Memory B cell (primary cell): ENCODE measurements at regions not wholly inside any gene's neighbourhood (a gene's known extent, or its start where the extent isn't known, plus 50 kb on each side); places are given as distances from the start of the nearest gene placed in this dataset.

Source experiments
- ATAC-seq: fragments of 150-1000 bp; cut with Tn5 transposase; 2 replicates; pipeline ENCODE4 v1.10.0; 2021; ENCODE audit warnings: low read depth, mild to moderate bottlenecking, moderate library complexity
- DNase-seq, 2 donors: peaks; one replicate each; pipeline ENCODE4 v3.0.0; 2022; ENCODE audit warnings: low spot score in 2 of 2
- H3K27ac Mint-ChIP-seq: one replicate; pipeline ENCODE4 v1.8.0; 2022; ENCODE audit warnings: mild to moderate bottlenecking, moderate library complexity, mixed read lengths
- H3K27me3 Mint-ChIP-seq: one replicate; pipeline ENCODE4 v1.8.0; 2022; ENCODE audit warnings: mixed read lengths
- H3K36me3 Mint-ChIP-seq: one replicate; pipeline ENCODE4 v1.8.0; 2022; ENCODE audit warnings: mild to moderate bottlenecking, mixed read lengths
- H3K4me1 Mint-ChIP-seq: one replicate; pipeline ENCODE4 v1.8.0; 2022; ENCODE audit warnings: mixed read lengths
- H3K4me3 Mint-ChIP-seq: one replicate; pipeline ENCODE4 v1.8.0; 2022; ENCODE audit warnings: mild to moderate bottlenecking, moderate library complexity, mixed read lengths
- H3K9me3 Mint-ChIP-seq: one replicate; pipeline ENCODE4 v1.8.0; 2022; ENCODE audit warnings: mixed read lengths

GRCh38 chr10:130300608-130301020, 164.4 kb downstream of the GLRX3 start:
- peaks cover 7% of the 10 kb centered on the region for H3K4me1 Mint-ChIP-seq
- H3K27ac Mint-ChIP-seq: peak overlapping the region; percentile 90
- peak; percentile 56 for ATAC-seq
- no peaks in the 10 kb centered on the region for H3K36me3 Mint-ChIP-seq
- no peaks in the 10 kb centered on the region for H3K27me3 Mint-ChIP-seq
- peak overlapping the region; percentile 89 for H3K4me3 Mint-ChIP-seq
- peaks cover 9% of the 10 kb centered on the region for H3K9me3 Mint-ChIP-seq
- DNase-seq: no peak

GRCh38 chr10:130301021-130301892, 165.1 kb downstream of the GLRX3 start:
- Mint-ChIP-seq H3K27me3 (no peaks in the 10 kb centered on the region), H3K4me1 (peaks cover 7% of the 10 kb centered on the region), H3K27ac (peak overlapping the region; percentile 90), H3K4me3 (peak overlapping the region; percentile 89), H3K36me3 (no peaks in the 10 kb centered on the region), H3K9me3 (peaks cover 9% of the 10 kb centered on the region)
- ATAC-seq (peak; percentile 69), DNase-seq (peak; percentile 41 to 50)

- H3K4me3 Mint-ChIP-seq: no peak overlapping the region
- no peak overlapping the region for H3K27ac Mint-ChIP-seq
- H3K9me3 Mint-ChIP-seq: peaks cover 4% of the 10 kb centered on the region
- DNase-seq: no peak
- no peaks in the 10 kb centered on the region for H3K4me1 Mint-ChIP-seq
- H3K36me3 Mint-ChIP-seq: no peaks in the 10 kb centered on the region
- ATAC-seq: no peak
- peaks cover 3% of the 10 kb centered on the region for H3K27me3 Mint-ChIP-seq
Measured at GRCh38 chr10:130326954-130327353, 190.8 kb downstream of the GLRX3 start.

GRCh38 chr10:130329792-130330191, 193.6 kb downstream of the GLRX3 start:
- no peak for DNase-seq
- Mint-ChIP-seq H3K9me3 (no peaks in the 10 kb centered on the region), H3K36me3 (no peaks in the 10 kb centered on the region), H3K4me1 (no peaks in the 10 kb centered on the region), H3K4me3 (no peak overlapping the region), H3K27ac (no peak overlapping the region), H3K27me3 (peaks cover 3% of the 10 kb centered on the region)
- ATAC-seq: no peak

- Mint-ChIP-seq H3K36me3 (no peaks in the 10 kb centered on the region), H3K4me1 (no peaks in the 10 kb centered on the region), H3K4me3 (no peak overlapping the region), H3K9me3 (no peaks in the 10 kb centered on the region), H3K27ac (no peak overlapping the region), H3K27me3 (peaks cover 1% of the 10 kb centered on the region)
- DNase-seq: no peak
- ATAC-seq: no peak
Measured at GRCh38 chr10:130333185-130333584, 197.0 kb downstream of the GLRX3 start.

GRCh38 chr10:130335336-130335735, 199.1 kb downstream of the GLRX3 start:
- Mint-ChIP-seq H3K36me3 (no peaks in the 10 kb centered on the region), H3K27me3 (peaks cover 2% of the 10 kb centered on the region), H3K27ac (no peak overlapping the region), H3K4me1 (no peaks in the 10 kb centered on the region), H3K4me3 (no peak overlapping the region), H3K9me3 (no peaks in the 10 kb centered on the region)
- no peak for DNase-seq
- ATAC-seq: no peak

GRCh38 chr10:130336617-130337304, 200.6 kb downstream of the GLRX3 start:
- ATAC-seq: no peak
- H3K4me3 Mint-ChIP-seq: no peak overlapping the region
- no peaks in the 10 kb centered on the region for H3K9me3 Mint-ChIP-seq

GRCh38 chr10:130337305-130337640, 201.1 kb downstream of the GLRX3 start:
- H3K27me3 Mint-ChIP-seq: peaks cover 2% of the 10 kb centered on the region
- H3K4me1 Mint-ChIP-seq: no peaks in the 10 kb centered on the region
- H3K36me3 Mint-ChIP-seq: no peaks in the 10 kb centered on the region
- ATAC-seq (no peak), DNase-seq (no peak)
- no peak overlapping the region for H3K27ac Mint-ChIP-seq
- no peaks in the 10 kb centered on the region for H3K9me3 Mint-ChIP-seq
- H3K4me3 Mint-ChIP-seq: no peak overlapping the region

More at GRCh38 chr10:130336617-130337304, 200.6 kb downstream of the GLRX3 start:
- DNase-seq: no peak
- Mint-ChIP-seq H3K27ac (no peak overlapping the region), H3K27me3 (peaks cover 2% of the 10 kb centered on the region), H3K4me1 (no peaks in the 10 kb centered on the region), H3K36me3 (no peaks in the 10 kb centered on the region)

- Mint-ChIP-seq H3K27me3 (peaks cover 2% of the 10 kb centered on the region), H3K4me1 (no peaks in the 10 kb centered on the region), H3K36me3 (no peaks in the 10 kb centered on the region), H3K4me3 (no peak overlapping the region), H3K9me3 (no peaks in the 10 kb centered on the region), H3K27ac (no peak overlapping the region)
- DNase-seq (no peak), ATAC-seq (no peak)
Measured at GRCh38 chr10:130337696-130338635, 201.8 kb downstream of the GLRX3 start.

- Mint-ChIP-seq H3K4me1 (no peaks in the 10 kb centered on the region), H3K4me3 (no peak overlapping the region), H3K36me3 (no peaks in the 10 kb centered on the region), H3K27ac (no peak overlapping the region), H3K27me3 (peaks cover 3% of the 10 kb centered on the region), H3K9me3 (no peaks in the 10 kb centered on the region)
- DNase-seq (no peak), ATAC-seq (no peak)
Measured at GRCh38 chr10:130338636-130339024, 202.4 kb downstream of the GLRX3 start.

GRCh38 chr10:130339091-130339490, 202.9 kb downstream of the GLRX3 start:
- Mint-ChIP-seq H3K4me1 (no peaks in the 10 kb centered on the region), H3K4me3 (no peak overlapping the region), H3K9me3 (no peaks in the 10 kb centered on the region), H3K27ac (no peak overlapping the region), H3K27me3 (peaks cover 3% of the 10 kb centered on the region), H3K36me3 (no peaks in the 10 kb centered on the region)
- DNase-seq (no peak), ATAC-seq (no peak)

- no peaks in the 10 kb centered on the region for H3K4me1 Mint-ChIP-seq
Measured at GRCh38 chr10:130339911-130340310, 203.7 kb downstream of the GLRX3 start.

GRCh38 chr10:130340816-130341215, 204.6 kb downstream of the GLRX3 start:
- Mint-ChIP-seq H3K27me3 (peaks cover 3% of the 10 kb centered on the region), H3K9me3 (no peaks in the 10 kb centered on the region), H3K4me1 (no peaks in the 10 kb centered on the region), H3K27ac (no peak overlapping the region), H3K36me3 (no peaks in the 10 kb centered on the region), H3K4me3 (no peak overlapping the region)
- no peak for ATAC-seq
- DNase-seq: no peak

More at GRCh38 chr10:130339911-130340310, 203.7 kb downstream of the GLRX3 start:
- ATAC-seq: no peak
- H3K4me3 Mint-ChIP-seq: no peak overlapping the region
- no peaks in the 10 kb centered on the region for H3K36me3 Mint-ChIP-seq
- no peak for DNase-seq
- H3K27me3 Mint-ChIP-seq: peaks cover 3% of the 10 kb centered on the region
- H3K27ac Mint-ChIP-seq: no peak overlapping the region
- no peaks in the 10 kb centered on the region for H3K9me3 Mint-ChIP-seq

GRCh38 chr10:130341356-130341755, 205.2 kb downstream of the GLRX3 start:
- no peak for ATAC-seq

More at GRCh38 chr10:130341356-130341755, 205.2 kb downstream of the GLRX3 start:
- H3K27me3 Mint-ChIP-seq: peaks cover 3% of the 10 kb centered on the region
- H3K4me1 Mint-ChIP-seq: no peaks in the 10 kb centered on the region
- no peak for DNase-seq
- no peak overlapping the region for H3K27ac Mint-ChIP-seq
- no peaks in the 10 kb centered on the region for H3K9me3 Mint-ChIP-seq
- no peak overlapping the region for H3K4me3 Mint-ChIP-seq
- no peaks in the 10 kb centered on the region for H3K36me3 Mint-ChIP-seq
